PFSK-1 (cell line): ENCODE measurements at regions not wholly inside any gene's neighbourhood (a gene's known extent, or its start where the extent isn't known, plus 50 kb on each side); places are given as distances from the start of the nearest gene placed in this dataset.

ENCODE experiments used
- FOXP2 ChIP-seq: optimal IDR thresholded peaks from 2 replicates; pipeline ENCODE3; 2011; ENCODE audit warnings: borderline replicate concordance, control low read depth, inconsistent platforms; ENCODE audit not compliant: insufficient read depth; ENCODE audit errors: extremely low read length, extremely low read depth
- POLR2AphosphoS5 ChIP-seq: IDR thresholded peaks from 2 replicates; pipeline ENCODE4 v1.6.1; 2012; ENCODE audit warnings: low read depth, mild to moderate bottlenecking, control low read depth, low read length, moderate library complexity
- REST ChIP-seq, 2 experiments: IDR thresholded peaks; 2 replicates each; pipeline versions ENCODE4 v1.6.1 to v1.8.0; 2011 to 2012; ENCODE audit warnings: low read depth in 2 of 2, low read length in 2 of 2, control low read depth in 1 of 2, inconsistent platforms in 1 of 2, mild to moderate bottlenecking in 1 of 2, moderate library complexity in 1 of 2; ENCODE audit not compliant: insufficient read depth in 1 of 2
- SIN3A ChIP-seq: IDR thresholded peaks from 2 replicates; pipeline ENCODE4 v1.6.1; 2012; ENCODE audit warnings: mild to moderate bottlenecking, low read length, moderate library complexity, borderline replicate concordance; ENCODE audit not compliant: insufficient read depth
- TAF1 ChIP-seq: IDR thresholded peaks from 2 replicates; pipeline ENCODE4 v1.6.1; 2012; ENCODE audit warnings: low read length, control low read depth, borderline replicate concordance; ENCODE audit not compliant: insufficient read depth

GRCh38 chr5:93120771-93121170 lies 460.2 kb downstream of the NR2F1-AS1 start:
- no peak for TF ChIP-seq REST (IDR thresholded peaks at IDR 0.05; ENCODE audit: insufficient read depth in 1 of 2, low read depth in 2 of 2, low read length in 2 of 2)
- TF ChIP-seq FOXP2: no peak
- no peak for TF ChIP-seq TAF1
- TF ChIP-seq POLR2AphosphoS5: no peak
- TF ChIP-seq SIN3A: no peak

DNA sequence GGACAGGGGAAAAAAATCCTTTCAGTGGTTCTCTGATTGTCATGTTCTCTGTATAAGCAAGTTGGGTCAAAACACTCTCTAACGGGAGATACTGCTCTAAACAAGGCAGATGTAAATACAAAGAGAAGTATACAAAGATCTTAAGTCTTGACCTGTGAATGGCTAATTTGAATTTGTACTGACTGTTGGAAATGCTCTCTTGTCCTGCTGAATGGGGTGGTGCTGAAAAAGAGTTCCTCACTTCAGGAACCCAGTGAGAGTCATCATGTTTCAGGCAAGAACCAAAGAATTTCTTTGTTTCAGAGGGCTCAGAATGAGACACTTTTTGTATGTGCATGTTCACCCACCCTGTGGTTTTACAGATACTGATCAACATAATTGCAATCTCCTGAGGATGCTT lies 461.0 kb downstream of the NR2F1-AS1 start:
- TF ChIP-seq REST (IDR thresholded peaks at IDR 0.05; ENCODE audit: insufficient read depth in 1 of 2, low read depth in 2 of 2, low read length in 2 of 2) (no peak), FOXP2 (no peak)

GRCh38 chr5:93117751-93118531 lies 463.1 kb downstream of the NR2F1-AS1 start:
- TF ChIP-seq SIN3A (no peak), TAF1 (no peak), FOXP2 (no peak), REST (IDR thresholded peaks at IDR 0.05; ENCODE audit: insufficient read depth in 1 of 2, low read depth in 2 of 2, low read length in 2 of 2) (no peak), POLR2AphosphoS5 (no peak)

DNA sequence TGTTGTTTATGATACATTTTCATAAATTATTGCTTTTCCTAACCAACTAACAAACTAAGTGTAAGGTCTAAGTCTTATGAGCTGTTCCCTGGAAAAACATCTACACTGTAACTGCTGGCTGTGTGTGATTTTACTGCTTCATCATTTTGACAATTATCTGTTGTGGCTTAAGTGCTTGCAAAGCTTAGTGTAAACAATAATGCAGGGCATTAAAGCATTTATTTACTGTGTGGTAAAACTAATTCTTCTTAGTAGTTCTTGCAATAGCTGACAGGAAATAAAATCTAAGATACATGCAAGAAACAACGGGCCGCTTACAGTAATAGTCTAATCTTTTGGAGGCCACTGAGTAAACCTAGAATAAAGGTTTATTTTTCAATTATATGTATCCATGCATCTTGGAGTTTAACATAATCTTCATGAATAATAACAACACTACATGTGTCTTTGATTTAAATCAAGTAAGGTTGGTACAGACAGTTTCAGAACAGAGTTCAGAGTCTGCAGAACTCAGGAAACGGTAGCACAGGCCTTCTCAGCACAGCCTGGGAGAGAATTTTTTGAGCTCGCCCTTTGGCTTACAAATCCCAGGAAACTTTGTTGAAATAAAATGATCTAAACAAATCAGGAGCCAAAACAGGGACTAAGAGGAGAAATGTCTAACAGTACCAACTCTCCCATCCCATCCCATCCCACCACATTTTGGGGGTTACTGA lies 473.1 kb downstream of the NR2F1-AS1 start:
- no peak for TF ChIP-seq POLR2AphosphoS5
- no peak for TF ChIP-seq TAF1

DNA sequence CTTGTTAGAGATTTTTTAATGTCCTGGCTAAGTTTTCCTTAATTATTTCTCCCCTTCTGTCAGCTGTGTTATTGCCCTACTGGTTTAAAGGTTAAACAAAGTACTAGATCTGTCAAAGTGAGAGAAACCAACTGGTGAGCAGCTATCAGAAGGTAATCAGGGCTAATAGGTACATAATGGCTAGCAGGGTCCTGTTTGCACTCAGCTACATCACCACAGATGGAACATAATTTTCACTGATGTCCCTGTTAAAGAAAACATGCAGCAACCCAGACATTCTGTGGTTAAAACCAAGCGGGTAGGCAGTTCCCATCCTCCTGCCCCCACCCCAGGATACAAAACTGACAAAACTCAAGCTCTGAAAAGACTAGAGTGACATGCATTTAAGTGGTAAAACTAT lies 473.9 kb downstream of the NR2F1-AS1 start:
- TF ChIP-seq FOXP2 (no peak), TAF1 (no peak), POLR2AphosphoS5 (no peak), SIN3A (no peak), REST (IDR thresholded peaks at IDR 0.05; ENCODE audit: insufficient read depth in 1 of 2, low read depth in 2 of 2, low read length in 2 of 2) (no peak)
